ENCODE measurements at regions not wholly inside any gene's neighbourhood (a gene's known extent, or its start where the extent isn't known, plus 50 kb on each side); places are given as distances from the start of the nearest gene placed in this dataset.

DNA sequence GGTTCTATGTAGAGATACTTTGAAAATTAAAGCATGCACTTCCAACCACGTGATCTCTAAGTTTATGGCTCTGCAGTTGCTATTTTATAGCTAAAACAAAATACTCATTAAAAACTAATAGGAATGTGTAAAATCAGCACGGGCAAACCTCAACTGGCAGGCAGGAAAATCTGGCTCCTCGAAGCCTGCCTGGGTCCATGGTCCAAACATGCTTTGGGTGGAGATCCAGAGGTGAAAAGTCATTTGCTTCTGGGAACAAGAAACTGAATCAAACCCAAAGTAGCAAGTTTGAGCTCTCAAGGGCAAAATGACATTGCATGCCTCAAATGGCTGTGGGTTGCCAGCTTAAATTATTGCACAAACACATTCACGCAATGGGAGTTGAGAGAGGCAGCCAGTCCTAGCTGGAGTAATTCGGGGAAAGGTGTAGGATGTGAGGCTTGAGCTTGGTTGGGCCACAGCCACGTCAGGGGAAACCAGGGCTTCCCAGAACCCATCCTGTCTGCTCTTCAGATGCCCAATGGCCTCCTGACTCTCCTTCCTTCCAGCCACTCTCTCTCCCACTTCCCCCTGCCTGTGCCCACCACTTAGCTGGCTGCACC lies 75.2 kb upstream of the LCLAT1 start:
- no peak overlapping the region for H3K27ac Mint-ChIP-seq
- H3K4me3 Mint-ChIP-seq = no peak overlapping the region
- DNase-seq = no peak
- no peaks in the 10 kb centered on the region for H3K36me3 Mint-ChIP-seq
- peaks cover 20% of the 10 kb centered on the region for H3K4me1 Mint-ChIP-seq
- H3K9me3 Mint-ChIP-seq = no peaks in the 10 kb centered on the region
- H3K27me3 Mint-ChIP-seq = no peaks in the 10 kb centered on the region

GRCh38 chr2:30372826-30373225 lies 74.2 kb upstream of the LCLAT1 start:
- Mint-ChIP-seq H3K27me3 (no peaks in the 10 kb centered on the region), H3K4me3 (no peak overlapping the region), H3K36me3 (no peaks in the 10 kb centered on the region), H3K9me3 (no peaks in the 10 kb centered on the region), H3K4me1 (peaks cover 17% of the 10 kb centered on the region), H3K27ac (no peak overlapping the region)
- DNase-seq = no peak

DNA sequence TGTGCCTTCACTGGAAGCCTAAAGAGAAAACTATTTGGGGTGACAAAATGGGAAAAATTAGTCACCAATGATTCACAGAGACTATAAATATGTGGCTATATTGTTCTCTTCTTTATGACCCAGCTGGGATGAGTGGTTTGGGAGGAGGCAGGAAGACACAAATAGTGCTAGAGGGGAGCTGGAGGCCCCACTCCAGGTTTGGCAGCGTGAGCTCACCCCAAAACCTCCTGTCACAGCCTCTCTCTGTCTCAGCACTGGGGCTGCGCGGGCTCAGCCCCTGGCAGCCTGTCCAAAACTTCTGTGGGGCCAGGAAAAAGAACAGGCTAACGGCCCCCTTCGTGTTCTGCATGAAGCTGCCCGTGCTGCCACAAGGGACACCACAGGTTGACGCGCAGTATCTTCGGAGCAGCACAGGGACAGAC lies 73.2 kb upstream of the LCLAT1 start:
- no peak for DNase-seq
- H3K4me3 Mint-ChIP-seq = no peak overlapping the region
- no peaks in the 10 kb centered on the region for H3K27me3 Mint-ChIP-seq
- H3K36me3 Mint-ChIP-seq = no peaks in the 10 kb centered on the region
- peak overlapping the region; percentile 22 for H3K27ac Mint-ChIP-seq
- H3K9me3 Mint-ChIP-seq = no peaks in the 10 kb centered on the region
- H3K4me1 Mint-ChIP-seq = peaks cover 17% of the 10 kb centered on the region

DNA sequence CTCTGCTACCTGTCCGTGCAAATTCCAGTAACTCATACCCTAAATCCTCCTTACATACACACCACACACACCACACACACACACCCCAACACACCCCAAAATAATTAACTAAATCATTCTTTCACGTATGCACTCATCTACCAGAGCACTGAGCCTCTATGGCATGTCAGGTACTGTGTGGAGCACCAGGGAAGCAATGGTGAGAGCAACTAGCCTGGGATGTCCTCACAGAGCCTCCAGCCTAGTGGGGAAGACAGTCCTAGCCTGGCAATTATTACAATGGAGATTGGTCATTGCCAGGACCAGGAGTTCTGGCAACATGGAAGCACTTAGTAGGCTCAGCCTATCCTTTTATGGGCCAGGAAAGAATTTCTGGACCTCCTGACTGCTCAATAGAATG lies 72.7 kb upstream of the LCLAT1 start:
- no peaks in the 10 kb centered on the region for H3K9me3 Mint-ChIP-seq
- no peak for DNase-seq
- no peak overlapping the region for H3K27ac Mint-ChIP-seq
- no peaks in the 10 kb centered on the region for H3K36me3 Mint-ChIP-seq
- no peaks in the 10 kb centered on the region for H3K27me3 Mint-ChIP-seq
- H3K4me1 Mint-ChIP-seq = peaks cover 17% of the 10 kb centered on the region
- no peak overlapping the region for H3K4me3 Mint-ChIP-seq

GRCh38 chr2:30375915-30376314 lies 71.1 kb upstream of the LCLAT1 start:
- Mint-ChIP-seq H3K4me1 (peaks cover 17% of the 10 kb centered on the region), H3K4me3 (no peak overlapping the region), H3K27me3 (no peaks in the 10 kb centered on the region), H3K9me3 (no peaks in the 10 kb centered on the region), H3K27ac (no peak overlapping the region), H3K36me3 (no peaks in the 10 kb centered on the region)
- no peak for DNase-seq

DNA sequence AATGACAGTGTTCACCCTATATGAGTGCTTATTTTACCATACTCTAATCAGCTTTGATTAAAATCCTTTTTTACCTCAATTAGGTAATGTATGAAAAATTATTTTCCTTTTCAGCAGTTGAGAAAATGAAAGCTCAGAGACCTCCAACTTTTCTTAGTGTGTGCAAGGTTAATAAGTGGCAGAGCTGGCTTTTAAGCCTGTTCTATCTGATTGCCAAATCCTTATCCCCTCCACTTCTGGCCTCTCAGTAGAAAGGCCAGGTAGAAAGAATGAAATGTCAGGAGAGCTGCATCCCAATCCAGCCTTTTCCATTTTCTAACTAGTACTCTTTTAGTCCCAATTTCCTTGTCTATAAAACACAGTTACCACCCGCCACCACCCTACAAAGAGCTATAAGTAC lies 67.6 kb upstream of the LCLAT1 start:
- H3K4me3 Mint-ChIP-seq = no peak overlapping the region
- no peaks in the 10 kb centered on the region for H3K4me1 Mint-ChIP-seq
- H3K9me3 Mint-ChIP-seq = no peaks in the 10 kb centered on the region

GRCh38 chr2:30380824-30381223 lies 66.2 kb upstream of the LCLAT1 start:
- H3K27ac Mint-ChIP-seq = no peak overlapping the region
- no peaks in the 10 kb centered on the region for H3K9me3 Mint-ChIP-seq
- DNase-seq = no peak
- no peaks in the 10 kb centered on the region for H3K36me3 Mint-ChIP-seq
- H3K27me3 Mint-ChIP-seq = no peaks in the 10 kb centered on the region
- no peak overlapping the region for H3K4me3 Mint-ChIP-seq
- no peaks in the 10 kb centered on the region for H3K4me1 Mint-ChIP-seq

More for the DNA sequence above, 67.6 kb upstream of the LCLAT1 start:
- no peak overlapping the region for H3K27ac Mint-ChIP-seq
- no peaks in the 10 kb centered on the region for H3K27me3 Mint-ChIP-seq
- H3K36me3 Mint-ChIP-seq = no peaks in the 10 kb centered on the region
- DNase-seq = no peak

- Mint-ChIP-seq H3K27ac (no peak overlapping the region), H3K9me3 (no peaks in the 10 kb centered on the region), H3K27me3 (no peaks in the 10 kb centered on the region), H3K4me3 (no peak overlapping the region), H3K4me1 (no peaks in the 10 kb centered on the region), H3K36me3 (no peaks in the 10 kb centered on the region)
- DNase-seq = no peak
Measured at GRCh38 chr2:30382162-30382783, 64.8 kb upstream of the LCLAT1 start.

DNA sequence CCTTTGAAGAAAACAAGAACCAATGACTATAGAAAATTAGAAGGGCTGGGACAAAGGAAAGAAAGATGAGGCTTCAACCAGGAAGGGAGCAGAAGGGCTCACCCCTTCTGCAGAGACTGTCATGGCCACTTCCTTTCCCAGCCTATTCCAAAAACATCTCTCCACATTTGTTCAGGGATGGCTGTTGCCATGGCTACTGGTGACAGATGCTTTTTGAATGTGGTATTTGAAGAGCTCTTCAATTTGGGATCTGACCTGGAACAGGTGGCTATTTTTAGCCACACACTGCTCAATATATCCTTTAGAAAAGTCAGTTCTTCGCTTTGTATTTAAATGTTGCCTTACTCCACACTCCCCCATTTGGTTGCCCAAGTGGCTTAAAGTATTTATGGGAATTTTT lies 64.1 kb upstream of the LCLAT1 start:
- no peaks in the 10 kb centered on the region for H3K4me1 Mint-ChIP-seq
- no peaks in the 10 kb centered on the region for H3K27me3 Mint-ChIP-seq
- no peak overlapping the region for H3K4me3 Mint-ChIP-seq
- DNase-seq = no peak
- H3K9me3 Mint-ChIP-seq = no peaks in the 10 kb centered on the region
- H3K36me3 Mint-ChIP-seq = no peaks in the 10 kb centered on the region
- H3K27ac Mint-ChIP-seq = no peak overlapping the region

GRCh38 chr2:30385327-30385726 lies 61.7 kb upstream of the LCLAT1 start:
- no peak for DNase-seq
- no peak overlapping the region for H3K27ac Mint-ChIP-seq
- H3K9me3 Mint-ChIP-seq = no peaks in the 10 kb centered on the region
- no peak overlapping the region for H3K4me3 Mint-ChIP-seq
- H3K27me3 Mint-ChIP-seq = no peaks in the 10 kb centered on the region
- no peaks in the 10 kb centered on the region for H3K36me3 Mint-ChIP-seq
- peaks cover 3% of the 10 kb centered on the region for H3K4me1 Mint-ChIP-seq

GRCh38 chr2:30392097-30392496 lies 54.9 kb upstream of the LCLAT1 start:
- no peak for DNase-seq
- no peaks in the 10 kb centered on the region for H3K27me3 Mint-ChIP-seq
- no peaks in the 10 kb centered on the region for H3K9me3 Mint-ChIP-seq
- peaks cover 5% of the 10 kb centered on the region for H3K4me1 Mint-ChIP-seq
- no peak overlapping the region for H3K27ac Mint-ChIP-seq
- no peak overlapping the region for H3K4me3 Mint-ChIP-seq
- no peaks in the 10 kb centered on the region for H3K36me3 Mint-ChIP-seq

- H3K4me1 Mint-ChIP-seq = peaks cover 5% of the 10 kb centered on the region
- DNase-seq = no peak
- H3K27ac Mint-ChIP-seq = no peak overlapping the region
- H3K36me3 Mint-ChIP-seq = no peaks in the 10 kb centered on the region
- H3K4me3 Mint-ChIP-seq = no peak overlapping the region
- no peaks in the 10 kb centered on the region for H3K27me3 Mint-ChIP-seq
- H3K9me3 Mint-ChIP-seq = no peaks in the 10 kb centered on the region
Measured at GRCh38 chr2:30393510-30393909, 53.5 kb upstream of the LCLAT1 start.

DNA sequence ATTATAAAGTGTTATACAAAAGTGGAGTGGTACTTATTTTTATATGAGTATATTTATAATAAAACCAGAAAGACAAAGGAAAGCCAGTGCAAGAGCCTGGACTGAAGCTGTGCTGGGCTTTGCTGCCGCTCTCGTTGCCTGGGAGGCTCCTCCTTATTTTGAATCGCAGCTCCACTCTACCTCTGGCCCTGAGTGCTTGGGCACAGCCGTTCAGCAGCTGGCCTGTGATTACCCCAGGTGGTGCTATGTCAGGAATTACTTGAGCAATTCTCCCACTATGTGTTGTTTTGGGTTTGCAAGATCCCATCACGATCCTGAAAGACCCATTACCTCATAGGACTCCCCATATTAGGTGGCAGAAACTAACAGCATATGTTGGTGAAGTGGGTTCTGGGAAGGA lies 53.0 kb upstream of the LCLAT1 start:
- Mint-ChIP-seq H3K4me1 (peaks cover 5% of the 10 kb centered on the region), H3K27me3 (no peaks in the 10 kb centered on the region), H3K9me3 (no peaks in the 10 kb centered on the region)

GRCh38 chr2:30396436-30397232 lies 50.4 kb upstream of the LCLAT1 start:
- DNase-seq = no peak
- Mint-ChIP-seq H3K9me3 (no peaks in the 10 kb centered on the region), H3K36me3 (no peaks in the 10 kb centered on the region), H3K4me1 (no peaks in the 10 kb centered on the region), H3K27me3 (no peaks in the 10 kb centered on the region), H3K27ac (no peak overlapping the region), H3K4me3 (no peak overlapping the region)

More for the DNA sequence above, 53.0 kb upstream of the LCLAT1 start:
- Mint-ChIP-seq H3K36me3 (no peaks in the 10 kb centered on the region), H3K4me3 (no peak overlapping the region), H3K27ac (no peak overlapping the region)
- no peak for DNase-seq
